SK-N-SH treated with all-trans-retinoic acid at 6 μM for 48 hours (cell line): ENCODE measurements at regions not wholly inside any gene's neighbourhood (a gene's known extent, or its start where the extent isn't known, plus 50 kb on each side); places are given as distances from the start of the nearest gene placed in this dataset.

Experiments used
- ARNTL ChIP-seq: fragments of 450-650 bp; formaldehyde crosslinking; IDR thresholded peaks from 2 replicates; pipeline ENCODE4 v1.5.0; 2020; ENCODE audit warnings: low read depth, mild to moderate bottlenecking, moderate library complexity, borderline replicate concordance
- CSRNP3 ChIP-seq: fragments of 250-450 bp; sonication (Bioruptor Pico); IDR thresholded peaks from 2 replicates; pipeline ENCODE4 v1.5.1; 2021; ENCODE audit warnings: mild to moderate bottlenecking, moderate library complexity
- ESRRG ChIP-seq: fragments of 250-450 bp; sonication (Bioruptor Pico); IDR thresholded peaks from 2 replicates; pipeline ENCODE4 v1.6.1; 2021; ENCODE audit warnings: mild to moderate bottlenecking
- GLIS3 ChIP-seq: fragments of 250-450 bp; sonication (Bioruptor Pico); IDR thresholded peaks from 2 replicates; pipeline ENCODE4 v1.5.0; 2020; ENCODE audit warnings: mild to moderate bottlenecking, moderate library complexity
- OSR1 ChIP-seq: fragments of 250-450 bp; sonication (Bioruptor Pico); IDR thresholded peaks from 2 replicates; pipeline ENCODE4 v1.8.0; 2022; ENCODE audit warnings: moderate library complexity, mild to moderate bottlenecking, inconsistent platforms
- RARB ChIP-seq: fragments of 250-450 bp; sonication (Bioruptor Pico); IDR thresholded peaks from 2 replicates; pipeline ENCODE4 v1.8.0; 2021; ENCODE audit warnings: mild to moderate bottlenecking, moderate library complexity
- TCF4 ChIP-seq: fragments of 250-450 bp; sonication (Bioruptor Pico); IDR thresholded peaks from 2 replicates; pipeline ENCODE4 v1.8.0; 2021; ENCODE audit warnings: mild to moderate bottlenecking, moderate library complexity, borderline replicate concordance
- ZC3H10 ChIP-seq: fragments of 250-450 bp; sonication (Bioruptor Pico); IDR thresholded peaks from 2 replicates; pipeline ENCODE4 v1.5.1; 2021; ENCODE audit warnings: mild to moderate bottlenecking, moderate library complexity
- ZNF565 ChIP-seq: fragments of 450-650 bp; formaldehyde crosslinking; conservative IDR thresholded peaks from 2 replicates; pipeline ENCODE4 v1.5.0; 2020; ENCODE audit warnings: low read depth, mild to moderate bottlenecking, moderate library complexity
- ZNF70 ChIP-seq: fragments of 450-650 bp; formaldehyde crosslinking; IDR thresholded peaks from 2 replicates; pipeline ENCODE4 v1.5.0; 2020; ENCODE audit warnings: mild to moderate bottlenecking, moderate library complexity
- ZNF8 ChIP-seq: fragments of 450-650 bp; formaldehyde crosslinking; IDR thresholded peaks from 2 replicates; pipeline ENCODE4 v1.5.0; 2020; ENCODE audit warnings: mild to moderate bottlenecking, moderate library complexity
- TF ChIP-seq, protein P1 (sequence below): fragments of 250-450 bp; sonication (Bioruptor Pico); IDR thresholded peaks from 2 replicates; pipeline ENCODE4 v1.8.0; 2020; ENCODE audit warnings: mild to moderate bottlenecking, moderate library complexity, borderline replicate concordance
- TF ChIP-seq, protein P2 (sequence below): fragments of 250-450 bp; sonication (Bioruptor Pico); IDR thresholded peaks from 2 replicates; pipeline ENCODE4 v1.5.1; 2020; ENCODE audit warnings: low read depth, mild to moderate bottlenecking, moderate library complexity

DNA sequence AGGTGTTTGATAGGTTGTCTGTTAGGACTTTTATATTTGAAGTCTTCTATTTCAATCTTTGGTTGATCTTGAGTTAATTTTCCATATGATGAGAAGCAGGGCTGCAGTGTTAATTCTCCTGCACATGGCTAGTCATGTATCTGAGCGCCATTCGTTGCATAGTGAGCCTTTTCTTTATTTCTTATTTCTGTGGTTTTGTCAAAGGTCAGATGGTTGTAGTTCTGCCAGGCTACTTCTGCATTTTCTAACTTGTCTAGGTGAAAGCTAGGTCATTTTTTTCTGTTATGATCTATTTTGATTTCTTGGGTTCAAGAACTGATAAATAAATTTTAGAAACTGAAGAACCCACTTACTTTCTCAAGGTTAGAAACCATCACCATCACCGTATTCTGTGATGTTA, 56.7 kb downstream of the CCDC74A start:
- no peak for TF ChIP-seq ARNTL (CRISPR knock-in tag)
- TF ChIP-seq TCF4 (CRISPR knock-in tag), result no peak
- TF ChIP-seq RARB (CRISPR knock-in tag), result no peak
- no peak for TF ChIP-seq ZNF565 (CRISPR knock-in tag)
- no peak for TF ChIP-seq ZC3H10 (CRISPR knock-in tag)
- TF ChIP-seq, protein P1, sequence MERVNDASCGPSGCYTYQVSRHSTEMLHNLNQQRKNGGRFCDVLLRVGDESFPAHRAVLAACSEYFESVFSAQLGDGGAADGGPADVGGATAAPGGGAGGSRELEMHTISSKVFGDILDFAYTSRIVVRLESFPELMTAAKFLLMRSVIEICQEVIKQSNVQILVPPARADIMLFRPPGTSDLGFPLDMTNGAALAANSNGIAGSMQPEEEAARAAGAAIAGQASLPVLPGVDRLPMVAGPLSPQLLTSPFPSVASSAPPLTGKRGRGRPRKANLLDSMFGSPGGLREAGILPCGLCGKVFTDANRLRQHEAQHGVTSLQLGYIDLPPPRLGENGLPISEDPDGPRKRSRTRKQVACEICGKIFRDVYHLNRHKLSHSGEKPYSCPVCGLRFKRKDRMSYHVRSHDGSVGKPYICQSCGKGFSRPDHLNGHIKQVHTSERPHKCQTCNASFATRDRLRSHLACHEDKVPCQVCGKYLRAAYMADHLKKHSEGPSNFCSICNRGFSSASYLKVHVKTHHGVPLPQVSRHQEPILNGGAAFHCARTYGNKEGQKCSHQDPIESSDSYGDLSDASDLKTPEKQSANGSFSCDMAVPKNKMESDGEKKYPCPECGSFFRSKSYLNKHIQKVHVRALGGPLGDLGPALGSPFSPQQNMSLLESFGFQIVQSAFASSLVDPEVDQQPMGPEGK, result no peak
- TF ChIP-seq, protein P2, sequence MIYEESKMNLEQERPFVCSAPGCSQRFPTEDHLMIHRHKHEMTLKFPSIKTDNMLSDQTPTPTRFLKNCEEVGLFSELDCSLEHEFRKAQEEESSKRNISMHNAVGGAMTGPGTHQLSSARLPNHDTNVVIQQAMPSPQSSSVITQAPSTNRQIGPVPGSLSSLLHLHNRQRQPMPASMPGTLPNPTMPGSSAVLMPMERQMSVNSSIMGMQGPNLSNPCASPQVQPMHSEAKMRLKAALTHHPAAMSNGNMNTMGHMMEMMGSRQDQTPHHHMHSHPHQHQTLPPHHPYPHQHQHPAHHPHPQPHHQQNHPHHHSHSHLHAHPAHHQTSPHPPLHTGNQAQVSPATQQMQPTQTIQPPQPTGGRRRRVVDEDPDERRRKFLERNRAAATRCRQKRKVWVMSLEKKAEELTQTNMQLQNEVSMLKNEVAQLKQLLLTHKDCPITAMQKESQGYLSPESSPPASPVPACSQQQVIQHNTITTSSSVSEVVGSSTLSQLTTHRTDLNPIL (CRISPR knock-in tag), result no peak
- TF ChIP-seq ESRRG (CRISPR knock-in tag), result no peak
- no peak for TF ChIP-seq GLIS3 (CRISPR knock-in tag)
- no peak for TF ChIP-seq CSRNP3 (CRISPR knock-in tag)
- TF ChIP-seq ZNF8 (CRISPR knock-in tag), result no peak
- no peak for TF ChIP-seq ZNF70 (CRISPR knock-in tag)
- no peak for TF ChIP-seq OSR1 (CRISPR knock-in tag)
